ENCODE measurements at regions not wholly inside any gene's neighbourhood (a gene's known extent, or its start where the extent isn't known, plus 50 kb on each side); places are given as distances from the start of the nearest gene placed in this dataset.
"Not testable (repeated sequence)": the region's sequence is repeated elsewhere in the genome, so short reads cannot be mapped to it uniquely, and the experiment has no call there.

- no peak overlapping the region for H3K4me3 ChIP-seq (ENCODE audit: low read depth, low read length)
- no peak for DNase-seq (ENCODE audit: low read depth)
- no peak for TF ChIP-seq CTCF (conservative IDR thresholded peaks at IDR 0.05; ENCODE audit: low read depth, low read length)
Measured at GRCh38 chrX:138082896-138083295, 517.0 kb downstream of the ZIC3 start.

DNA sequence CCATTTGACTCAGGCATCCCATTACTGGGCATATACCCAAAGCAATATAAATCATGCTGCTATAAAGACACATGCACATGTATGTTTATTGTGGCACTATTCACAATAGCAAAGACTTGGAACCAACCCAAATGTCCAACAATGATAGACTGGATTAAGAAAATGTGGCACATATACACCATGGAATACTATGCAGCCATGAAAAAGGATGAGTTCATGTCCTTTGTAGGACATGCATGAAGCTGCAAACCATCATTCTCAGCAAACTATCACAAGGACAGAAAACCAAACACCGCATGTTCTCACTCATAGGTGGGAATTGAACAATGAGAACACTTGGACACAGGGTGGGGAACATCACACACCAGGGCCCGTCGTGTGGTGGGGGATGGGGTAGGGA is 545.0 kb downstream of the ZIC3 start:
- not testable (repeated sequence) for H3K4me3 ChIP-seq (ENCODE audit: low read depth, low read length); DNase-seq (ENCODE audit: low read depth)

- H3K4me3 ChIP-seq (ENCODE audit: low read depth, low read length): no peak overlapping the region
- DNase-seq (ENCODE audit: low read depth): no peak
- no peak for TF ChIP-seq CTCF (conservative IDR thresholded peaks at IDR 0.05; ENCODE audit: low read depth, low read length)
Measured at GRCh38 chrX:138127314-138127713, 561.4 kb downstream of the ZIC3 start.

GRCh38 chrX:138128027-138128671 is 562.2 kb downstream of the ZIC3 start:
- DNase-seq (ENCODE audit: low read depth): peak; percentile 34
- TF ChIP-seq CTCF (conservative IDR thresholded peaks at IDR 0.05; ENCODE audit: low read depth, low read length): peak; percentile 53
- H3K4me3 ChIP-seq (ENCODE audit: low read depth, low read length): no peak overlapping the region

- TF ChIP-seq CTCF (conservative IDR thresholded peaks at IDR 0.05; ENCODE audit: low read depth, low read length): no peak
Measured at GRCh38 chrX:138150709-138151108, 560.8 kb downstream of the FGF13 start.

GRCh38 chrX:138157850-138158249 is 553.7 kb downstream of the FGF13 start:
- H3K4me3 ChIP-seq (ENCODE audit: low read depth, low read length): no peak overlapping the region
- no peak for TF ChIP-seq CTCF (conservative IDR thresholded peaks at IDR 0.05; ENCODE audit: low read depth, low read length)
- no peak for DNase-seq (ENCODE audit: low read depth)

More at GRCh38 chrX:138150709-138151108, 560.8 kb downstream of the FGF13 start:
- no peak for DNase-seq (ENCODE audit: low read depth)
- H3K4me3 ChIP-seq (ENCODE audit: low read depth, low read length): no peak overlapping the region

GRCh38 chrX:138191998-138192397 is 519.5 kb downstream of the FGF13 start:
- H3K4me3 ChIP-seq (ENCODE audit: low read depth, low read length): no peak overlapping the region
- DNase-seq (ENCODE audit: low read depth): peak; percentile 17
- peak; percentile 37 for TF ChIP-seq CTCF (conservative IDR thresholded peaks at IDR 0.05; ENCODE audit: low read depth, low read length)

All from choroid plexus epithelial cell (primary cell).